Left cardiac atrium (tissue), 4 donors: ENCODE measurements at regions not wholly inside any gene's neighbourhood (a gene's known extent, or its start where the extent isn't known, plus 50 kb on each side); places are given as distances from the start of the nearest gene placed in this dataset.

Experiments used
- ATAC-seq, 2 donors: fragments of 200-7000 bp; cut with Tn5 transposase; one replicate each; pipeline ENCODE4 v1.9.1; 2020; ENCODE audit warnings: mild to moderate bottlenecking in 2 of 2, moderate library complexity in 2 of 2
- DNase-seq: peaks from one replicate; pipeline ENCODE4 v3.0.0-alpha.2; 2020
- intact Hi-C, 2 donors: fragments of 100-400 bp; cut with DNase I; formaldehyde crosslinking; loops; one replicate each; pipeline versions ENCODE4 v1.14.1 to v1.15.1; 2022 to 2023
- donor health status: DM: no; HTN: yes; CAD: no.
- donor health status: DM: no; HTN: yes; CAD: no; lungs with severe emphysema.
- donor health status: DM: yes; HTN: yes; CAD: no.
- donor health status: Dilated cardiomyopathy.

DNA sequence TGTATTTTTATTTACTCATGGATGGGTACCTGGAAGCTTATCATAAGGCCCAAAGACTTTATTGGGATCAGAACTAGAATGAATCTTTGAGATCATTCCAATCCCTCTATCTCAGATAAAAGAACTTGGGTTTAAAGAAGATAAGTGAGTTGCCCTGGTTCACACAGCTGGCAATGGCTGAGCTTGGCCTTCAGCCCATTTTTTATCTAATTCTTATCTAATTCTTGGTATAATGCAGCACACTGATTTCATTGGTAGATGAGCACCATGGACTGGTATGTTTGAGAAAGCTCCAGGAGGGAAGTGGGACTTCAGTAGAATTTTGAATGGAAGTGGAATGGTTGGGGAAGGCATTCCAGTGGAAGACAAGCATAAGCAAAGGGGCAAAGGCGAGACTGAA lies 558.9 kb downstream of the REEP3 start:
- ATAC-seq (no peak), DNase-seq (no peak)
- intact Hi-C loops, result no loop called here

DNA sequence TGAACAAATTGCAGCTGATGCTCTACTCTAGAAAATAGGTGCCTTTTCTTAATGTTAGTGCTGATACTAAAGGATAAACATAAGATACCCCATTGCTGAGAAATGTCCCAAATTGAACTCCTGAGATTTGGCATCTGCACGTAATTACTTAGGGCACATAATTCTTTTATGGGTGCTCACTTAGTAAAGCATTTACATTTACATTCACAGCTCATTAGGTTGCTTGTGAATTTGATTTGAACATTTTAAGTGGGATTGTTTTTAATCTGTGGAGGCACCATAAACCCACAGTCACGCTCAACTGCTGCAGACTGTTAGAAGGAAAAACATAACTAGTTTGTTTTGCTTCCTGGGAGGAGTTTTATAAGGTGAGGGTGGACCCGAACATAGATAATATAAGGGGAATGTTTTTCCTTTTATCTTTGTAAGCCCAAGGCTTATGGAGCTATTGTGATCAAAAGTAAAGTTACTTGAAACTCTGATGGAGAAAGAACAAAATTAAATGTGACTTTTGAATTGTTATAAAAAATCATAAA lies 560.8 kb downstream of the REEP3 start:
- intact Hi-C loops, result no loop called here
- ATAC-seq (no peak), DNase-seq (no peak)

DNA sequence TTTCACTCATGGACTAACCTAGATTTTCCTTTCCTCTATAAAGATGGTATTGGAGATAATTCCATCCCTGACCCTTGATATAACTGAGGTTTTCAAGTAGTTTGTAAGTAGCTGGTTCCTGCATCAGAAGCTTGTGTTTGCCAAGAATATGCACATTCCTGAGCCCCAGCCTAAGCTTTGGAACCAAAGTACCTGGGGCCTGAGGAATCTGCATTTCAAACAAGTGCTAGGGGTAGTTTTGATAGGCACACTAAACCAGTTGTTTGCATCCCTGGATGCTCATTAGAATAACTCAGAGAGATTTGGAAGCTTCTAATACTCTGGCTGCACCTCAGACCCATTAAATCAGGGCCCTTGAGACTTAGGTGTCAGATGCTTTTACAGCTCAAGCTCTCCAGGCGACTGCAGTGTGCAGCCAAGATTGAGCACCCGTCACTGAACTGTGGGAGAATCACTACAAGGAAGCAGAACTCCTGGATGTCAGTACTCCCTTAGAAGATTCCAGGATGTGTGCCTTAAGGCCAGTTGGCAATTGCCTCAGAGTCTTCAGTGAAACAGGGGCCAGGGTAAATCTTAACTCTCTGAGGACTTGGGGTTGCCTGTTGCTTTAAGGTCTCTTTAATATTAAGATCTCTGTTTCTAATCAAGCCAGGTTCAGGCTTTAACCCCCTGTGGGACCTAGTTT lies 565.0 kb downstream of the REEP3 start:
- DNase-seq, result no peak
- intact Hi-C loops, result no loop called here
- ATAC-seq, result no peak

DNA sequence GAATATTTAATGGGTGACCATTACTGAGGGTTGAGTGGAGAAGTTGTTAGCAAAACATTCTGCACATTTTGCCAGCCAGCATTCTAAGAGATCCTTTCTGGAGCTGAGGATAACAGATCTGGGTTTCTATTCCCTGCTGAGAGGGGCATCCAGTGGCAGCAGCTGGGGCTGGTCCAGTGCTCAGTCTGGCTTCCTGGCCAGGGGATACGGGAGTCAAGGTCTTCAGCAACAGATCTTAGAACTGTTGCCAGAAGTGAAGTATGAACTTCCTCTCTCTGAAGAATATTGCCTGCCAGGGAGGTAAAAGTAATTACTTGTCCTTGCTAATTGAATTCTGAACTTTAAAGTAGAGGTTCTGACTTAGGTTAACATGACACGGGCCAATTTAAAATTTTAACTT lies 568.4 kb downstream of the REEP3 start:
- intact Hi-C loops, result no loop called here
- ATAC-seq (no peak), DNase-seq (no peak)

DNA sequence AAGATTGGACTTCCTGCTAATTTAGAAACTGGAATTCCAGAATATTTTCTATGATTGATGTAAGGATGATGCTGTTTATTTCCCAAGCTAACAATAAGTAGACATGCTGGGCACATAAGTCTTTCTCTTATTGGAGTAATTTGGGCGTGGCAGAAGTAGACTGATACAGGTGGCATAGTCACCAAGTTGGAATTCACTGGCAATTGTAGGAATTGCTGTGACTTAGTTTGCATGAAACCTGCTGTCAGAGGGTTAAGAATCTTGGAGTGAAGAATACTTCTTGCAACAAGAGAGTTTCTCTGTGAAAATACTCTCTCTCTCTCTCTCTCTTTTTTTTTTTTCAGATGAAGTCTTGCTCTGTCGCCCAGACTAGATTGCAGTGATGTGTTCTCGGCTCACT lies 569.7 kb downstream of the REEP3 start:
- ATAC-seq, result no peak
- intact Hi-C loops, result no loop called here
- no peak for DNase-seq

DNA sequence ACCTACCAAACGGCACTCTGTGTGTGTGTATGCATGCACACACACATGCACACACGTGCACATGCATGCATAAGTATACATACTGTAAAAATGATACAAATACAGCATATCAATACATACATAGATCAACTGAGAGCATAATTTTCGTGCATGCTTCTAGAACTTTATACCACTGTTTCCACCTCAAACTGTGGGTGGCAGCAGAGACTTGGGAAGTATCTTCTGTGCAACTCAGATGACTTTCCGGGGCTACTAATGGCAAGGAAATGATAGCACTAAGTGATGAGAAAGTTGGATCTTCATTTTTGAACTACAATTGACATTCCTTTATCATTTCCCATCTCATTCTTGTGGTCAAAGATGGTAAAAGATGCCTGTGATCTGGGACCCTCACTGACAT lies 570.7 kb downstream of the REEP3 start:
- intact Hi-C loops, result no loop called here
- DNase-seq (no peak), ATAC-seq (no peak)

DNA sequence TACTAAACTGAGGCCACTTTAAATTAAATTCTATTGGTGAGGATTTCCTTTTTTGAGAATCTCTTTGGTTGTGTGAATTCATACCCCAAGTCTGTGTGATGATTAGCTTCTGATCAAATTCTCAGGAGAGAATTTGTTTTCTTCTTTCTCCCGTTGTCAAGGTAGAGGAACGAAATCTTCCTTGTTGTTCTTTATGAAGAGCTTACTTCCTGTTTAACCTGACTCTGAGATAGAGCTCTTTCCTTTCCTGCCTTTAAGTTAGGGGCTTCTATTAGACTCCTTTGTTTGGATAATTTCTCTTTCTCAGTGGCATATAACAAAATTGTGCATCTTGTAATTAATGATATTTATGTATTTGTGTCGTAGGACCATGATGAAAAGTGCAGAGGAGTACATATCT lies 572.1 kb downstream of the REEP3 start:
- no peak for DNase-seq
- intact Hi-C loops, result no loop called here
- ATAC-seq, result no peak

DNA sequence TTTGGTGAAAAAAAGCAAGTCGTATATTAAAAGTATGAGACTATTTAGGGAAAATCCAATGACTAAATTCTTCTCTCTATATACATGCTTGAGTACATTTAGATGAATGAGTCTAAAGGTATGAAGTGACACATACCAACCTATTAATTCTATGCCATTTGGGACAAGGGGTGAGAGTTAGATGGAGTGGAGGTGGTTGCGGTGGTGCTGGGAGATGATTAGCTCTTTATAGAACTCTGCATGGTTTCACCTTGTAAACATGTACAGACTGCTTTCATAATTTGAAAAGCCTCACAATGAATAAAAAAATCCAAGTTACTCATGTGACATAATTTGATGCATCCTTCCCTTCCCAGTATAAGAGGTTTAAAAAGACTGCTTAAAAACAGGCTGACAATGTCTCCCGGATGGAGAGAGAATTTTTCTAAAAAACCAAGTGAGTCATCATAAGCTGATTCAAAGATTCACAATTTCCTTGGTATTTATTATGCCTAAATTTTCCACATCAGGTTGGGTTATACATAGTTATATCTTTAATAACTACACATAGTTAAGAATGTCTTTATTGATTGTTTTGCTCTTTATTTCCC lies 572.8 kb downstream of the REEP3 start:
- ATAC-seq, result no peak
- DNase-seq, result no peak
- intact Hi-C loops, result no loop called here

DNA sequence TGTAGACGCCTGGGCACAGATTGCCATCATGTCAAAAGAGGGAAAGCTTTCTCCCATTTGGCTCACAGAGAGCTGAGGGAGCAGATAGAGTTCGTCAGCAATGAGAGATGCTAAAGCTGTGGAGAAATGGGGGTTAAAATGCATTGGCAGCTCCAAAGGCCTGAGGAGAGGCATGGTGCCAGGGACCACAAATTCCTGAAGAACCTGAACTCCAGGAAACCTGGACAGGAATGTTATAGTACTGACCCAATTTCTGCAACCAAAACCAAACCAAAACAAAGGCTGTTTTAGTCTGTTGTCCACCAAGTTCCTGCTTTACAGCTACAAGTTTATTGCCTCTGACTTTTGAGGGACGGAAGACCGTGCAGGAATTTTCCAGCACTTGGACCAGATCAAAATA lies 575.7 kb downstream of the REEP3 start:
- ATAC-seq (no peak), DNase-seq (no peak)
- intact Hi-C loops, result no loop called here

DNA sequence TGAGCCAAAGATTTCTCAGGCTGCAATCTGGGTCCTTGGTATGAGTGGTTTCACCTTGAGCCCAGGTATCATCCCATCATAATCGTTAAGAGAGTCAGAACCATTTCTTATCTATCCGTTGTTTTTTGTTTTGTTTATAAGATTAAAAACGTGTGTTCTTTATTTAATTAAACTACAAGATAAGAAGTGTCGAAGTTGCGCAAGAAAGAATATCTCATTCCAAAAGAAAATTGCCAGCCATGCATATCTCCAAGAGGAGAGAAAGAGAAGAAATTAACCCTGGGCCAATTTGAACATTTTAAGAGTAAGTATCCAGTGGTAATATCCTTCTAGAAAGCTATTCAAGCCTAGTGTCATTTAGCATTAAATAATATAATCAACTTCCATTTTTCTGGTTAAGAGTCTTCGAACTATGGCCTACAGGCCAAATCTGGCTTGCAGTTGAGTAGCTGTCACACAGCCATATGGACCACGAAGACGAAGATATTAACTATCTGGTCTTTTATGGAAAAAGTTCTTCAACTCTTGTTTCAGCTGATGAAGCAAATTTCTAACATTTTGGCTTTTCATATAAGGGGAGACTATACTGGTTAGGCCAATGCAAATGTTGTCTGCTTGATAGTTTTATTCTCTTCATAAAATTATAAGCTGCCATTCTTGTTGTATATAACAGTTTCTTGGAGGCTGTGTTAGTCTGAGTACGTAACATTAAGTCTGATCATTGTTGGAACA lies 576.4 kb downstream of the REEP3 start:
- ATAC-seq, result no peak
- intact Hi-C loops, result no loop called here
- DNase-seq, result no peak

DNA sequence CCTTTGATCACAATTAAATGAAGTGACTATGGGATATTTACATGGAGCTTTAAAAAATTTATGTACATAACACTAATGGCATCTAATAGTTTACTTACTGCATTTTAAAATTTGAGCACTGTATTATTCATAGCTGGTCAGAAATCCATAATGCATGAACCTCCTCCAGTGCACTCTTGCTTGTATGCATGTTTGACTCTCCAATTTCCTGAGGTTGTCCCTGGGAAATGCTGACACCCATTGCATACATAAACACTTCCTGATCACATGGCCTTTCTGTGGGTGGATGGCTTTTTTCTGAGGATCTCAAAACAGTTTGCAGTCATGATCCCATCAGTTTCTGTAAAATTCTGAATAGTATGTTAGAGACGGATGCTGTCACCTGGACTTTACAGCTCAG lies 577.8 kb downstream of the REEP3 start:
- no peak for ATAC-seq
- no peak for DNase-seq
- intact Hi-C loops, result no loop called here

DNA sequence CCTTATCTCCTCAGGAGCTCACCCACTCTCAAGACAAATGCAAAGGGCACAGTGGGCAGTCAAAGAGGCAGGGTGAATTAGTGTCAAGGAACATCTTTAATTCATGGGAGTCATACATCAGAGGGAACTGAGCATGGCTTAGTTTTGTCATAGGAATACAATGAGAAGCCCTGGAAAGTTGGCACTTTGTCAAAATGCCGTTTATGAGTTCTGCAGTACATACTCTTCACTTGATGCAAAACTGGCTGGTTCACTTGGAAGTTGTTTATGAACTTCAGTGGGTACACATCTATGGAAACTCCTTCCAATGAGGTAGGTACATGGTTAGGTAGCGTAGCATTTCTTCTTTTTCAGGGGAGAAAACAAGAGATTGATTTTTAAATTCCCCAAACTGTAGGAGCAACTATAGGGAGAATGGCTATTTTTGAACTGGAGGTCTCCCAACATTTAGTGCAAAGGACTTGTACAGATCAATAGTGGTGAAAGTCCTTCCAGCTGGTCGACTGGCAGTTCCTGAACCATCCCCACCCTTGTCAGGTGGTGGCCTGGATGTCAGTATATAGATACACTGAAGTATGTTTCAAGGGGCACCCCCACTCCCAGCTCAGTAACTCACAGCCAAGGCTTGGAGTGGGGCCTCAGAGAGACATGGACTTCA lies 580.5 kb downstream of the REEP3 start:
- ATAC-seq (no peak), DNase-seq (no peak)
- intact Hi-C loops, result no loop called here

DNA sequence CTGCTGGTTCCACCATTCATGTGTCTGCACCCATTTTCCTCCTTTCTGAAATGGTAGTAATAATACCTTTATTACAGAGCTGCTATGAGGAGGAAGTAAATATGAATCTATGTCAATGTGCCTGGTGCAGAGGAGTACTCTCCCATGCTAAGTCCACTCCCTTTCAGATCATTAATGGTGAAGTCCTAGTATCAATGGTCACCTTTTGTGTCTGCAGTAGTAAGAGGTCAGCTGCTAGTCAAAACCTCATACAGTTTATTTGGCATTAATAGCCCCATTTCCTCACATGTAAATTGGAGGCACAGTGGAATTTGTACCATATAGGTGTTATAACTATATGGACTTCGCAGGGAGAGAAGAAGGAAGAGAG lies 581.0 kb downstream of the REEP3 start:
- ATAC-seq, result no peak
- no peak for DNase-seq
- intact Hi-C loops, result no loop called here

DNA sequence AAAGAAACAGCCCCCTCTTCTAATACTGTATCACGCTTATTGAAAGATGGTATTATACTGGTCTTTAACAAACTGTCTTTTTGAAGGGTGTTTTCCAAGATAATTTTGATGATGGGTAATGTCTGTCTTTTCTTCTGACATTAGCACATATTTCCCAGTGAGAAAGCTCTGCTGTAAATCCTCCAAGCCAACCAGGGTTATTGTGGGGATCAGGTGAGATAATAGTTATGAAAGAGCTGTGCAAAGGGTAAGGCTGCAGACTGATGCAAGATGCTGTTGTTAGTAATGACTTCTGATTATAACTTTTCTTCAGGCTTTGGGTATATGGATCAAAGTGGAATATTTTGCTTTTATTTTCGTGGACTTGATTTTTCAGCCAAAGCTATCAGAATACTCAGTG lies 581.7 kb downstream of the REEP3 start:
- DNase-seq (no peak), ATAC-seq (no peak)
- intact Hi-C loops, result no loop called here

DNA sequence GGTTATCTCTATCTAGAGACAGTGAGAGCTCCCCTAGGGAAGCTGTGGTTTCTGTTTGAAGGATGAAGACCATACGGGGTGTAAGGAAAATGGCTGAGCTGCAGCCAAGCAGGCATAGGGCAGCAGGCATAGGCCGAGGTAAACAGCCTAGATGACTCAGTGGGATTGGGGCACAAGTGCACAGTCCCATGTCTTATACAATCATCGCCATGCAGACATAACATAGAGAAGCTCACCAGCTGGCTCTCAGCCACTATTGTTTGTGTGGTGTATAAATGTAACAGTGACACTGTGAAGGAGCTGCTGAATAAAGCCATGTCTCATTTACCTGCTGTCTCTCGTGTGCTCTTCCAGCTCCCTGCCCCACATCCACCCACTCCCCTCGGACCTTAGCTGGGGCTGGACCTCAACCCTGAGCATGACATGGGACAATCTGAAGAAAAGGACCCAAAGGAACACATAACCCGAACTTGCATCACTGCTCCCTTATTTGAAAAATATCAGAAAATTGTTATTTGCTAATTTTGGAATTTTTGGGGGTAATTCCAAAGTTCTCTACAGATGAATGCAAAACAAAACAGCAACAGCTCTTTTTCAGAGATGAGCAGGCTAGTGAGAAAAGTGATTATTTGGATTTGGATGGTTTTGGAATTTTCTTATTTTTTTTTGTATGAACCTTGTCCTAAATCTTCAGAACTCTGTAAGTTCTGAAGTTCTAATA lies 582.7 kb downstream of the REEP3 start:
- no peak for ATAC-seq
- DNase-seq, result no peak
- intact Hi-C loops, result no loop called here

DNA sequence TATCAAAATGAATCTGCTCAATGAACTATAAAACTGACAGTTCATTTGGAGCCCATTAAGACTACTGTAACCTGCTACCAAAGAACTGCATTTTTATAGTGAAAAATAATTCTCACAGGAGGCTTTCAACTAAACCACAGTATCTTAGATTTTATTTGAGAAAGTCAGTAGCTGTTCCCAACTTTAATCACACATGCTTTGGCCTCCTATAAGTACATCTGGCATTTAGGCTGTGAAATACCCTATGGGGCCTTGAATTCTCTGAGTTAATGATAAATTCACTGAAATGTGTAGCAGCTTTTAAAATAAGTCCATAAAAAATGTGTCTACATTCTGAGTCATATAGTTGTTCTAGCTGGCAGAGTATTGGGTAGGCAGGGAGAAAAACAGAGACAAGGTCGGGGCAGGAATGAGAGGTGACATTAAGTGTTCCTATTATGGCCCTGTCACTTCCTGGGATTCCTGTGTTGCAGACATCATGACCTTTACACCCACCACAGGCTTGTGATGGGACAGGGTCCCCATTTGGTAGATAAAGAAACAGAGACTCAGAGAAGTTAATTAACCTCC lies 588.8 kb downstream of the REEP3 start:
- no peak for ATAC-seq
- intact Hi-C loops, result no loop called here
- no peak for DNase-seq

DNA sequence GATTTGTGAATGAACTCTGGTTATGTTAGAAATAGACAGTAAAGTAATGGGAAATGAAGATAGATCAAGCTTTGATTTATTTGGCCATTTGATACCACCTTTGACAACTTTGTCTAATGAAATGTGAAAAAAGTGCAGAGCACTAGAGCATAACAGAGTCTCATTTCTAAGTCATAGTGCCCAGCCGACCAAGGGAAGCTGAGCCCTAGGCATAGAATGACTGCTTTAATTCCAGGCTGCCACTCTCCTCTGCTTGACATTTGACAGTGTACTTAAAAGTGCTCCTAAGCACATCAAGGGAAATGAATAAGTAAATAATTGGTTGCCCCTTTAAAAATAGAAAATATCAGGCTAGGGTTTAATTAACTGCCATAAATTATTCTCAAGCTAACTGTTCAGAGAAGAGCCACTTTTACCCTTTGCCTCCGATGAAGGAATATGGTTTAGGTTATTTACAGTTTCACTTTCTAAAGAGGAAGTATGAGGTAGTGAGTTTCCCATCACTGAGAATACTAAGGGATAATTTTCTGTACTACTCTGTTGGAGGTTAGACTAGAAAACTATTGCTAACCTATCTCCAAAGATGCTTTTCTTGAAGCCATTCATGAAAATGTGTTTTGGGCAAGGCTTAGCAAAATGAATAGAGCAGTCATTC lies 591.6 kb downstream of the REEP3 start:
- no peak for ATAC-seq
- intact Hi-C loops, result no loop called here
- DNase-seq, result no peak

DNA sequence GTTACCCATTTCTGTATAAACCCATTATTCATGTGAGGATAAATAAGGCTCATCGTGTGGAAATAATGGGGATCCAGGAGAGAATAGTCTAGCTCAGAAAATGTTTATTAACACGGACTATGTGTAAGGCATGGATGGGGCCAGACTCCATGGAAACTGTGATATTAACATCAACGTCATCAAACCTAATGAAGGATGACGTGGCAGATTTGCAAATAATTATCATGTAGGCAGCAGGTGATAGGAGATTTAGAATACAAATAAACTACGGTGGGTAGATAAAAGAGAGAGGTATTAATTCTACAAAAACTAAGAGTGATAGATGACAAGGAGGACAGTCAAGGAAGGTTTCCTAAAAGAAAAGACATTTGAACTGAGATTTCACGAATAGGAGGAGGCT lies 592.2 kb downstream of the REEP3 start:
- ATAC-seq (no peak), DNase-seq (no peak)
- intact Hi-C loops, result no loop called here

DNA sequence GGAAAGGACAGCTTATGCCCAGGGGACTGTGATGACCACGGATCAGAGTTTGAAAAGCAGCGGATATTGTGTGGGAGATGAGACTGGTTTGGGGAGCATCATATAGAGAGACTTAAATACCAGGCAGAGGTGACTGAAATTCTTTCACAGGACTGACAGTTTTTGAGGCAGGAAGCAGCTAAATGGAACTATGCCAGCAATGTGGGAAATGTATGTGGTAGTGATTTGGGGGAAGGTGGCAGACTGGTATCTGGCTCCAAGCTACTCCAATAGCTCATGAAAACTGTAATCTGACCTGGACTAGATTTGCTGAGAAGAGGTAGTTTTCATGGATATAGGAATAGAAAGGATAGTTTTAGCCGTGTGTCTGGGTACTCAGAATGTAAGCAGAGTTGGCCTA lies 592.6 kb downstream of the REEP3 start:
- DNase-seq (no peak), ATAC-seq (no peak)
- intact Hi-C loops, result no loop called here
